Stimulated activated CD8-positive, alpha-beta memory T cell treated with anti-CD3 and anti-CD28 coated beads, Interleukin-7, amount 100 ng/mL, for 1 hour (primary cell): ENCODE measurements at regions not wholly inside any gene's neighbourhood (a gene's known extent, or its start where the extent isn't known, plus 50 kb on each side); places are given as distances from the start of the nearest gene placed in this dataset.

ENCODE experiments used
- DNase-seq, 2 donors: peaks; one replicate each; pipeline ENCODE4 v3.0.0-alpha.2; 2020; ENCODE audit warnings: low read depth in 2 of 2

DNA sequence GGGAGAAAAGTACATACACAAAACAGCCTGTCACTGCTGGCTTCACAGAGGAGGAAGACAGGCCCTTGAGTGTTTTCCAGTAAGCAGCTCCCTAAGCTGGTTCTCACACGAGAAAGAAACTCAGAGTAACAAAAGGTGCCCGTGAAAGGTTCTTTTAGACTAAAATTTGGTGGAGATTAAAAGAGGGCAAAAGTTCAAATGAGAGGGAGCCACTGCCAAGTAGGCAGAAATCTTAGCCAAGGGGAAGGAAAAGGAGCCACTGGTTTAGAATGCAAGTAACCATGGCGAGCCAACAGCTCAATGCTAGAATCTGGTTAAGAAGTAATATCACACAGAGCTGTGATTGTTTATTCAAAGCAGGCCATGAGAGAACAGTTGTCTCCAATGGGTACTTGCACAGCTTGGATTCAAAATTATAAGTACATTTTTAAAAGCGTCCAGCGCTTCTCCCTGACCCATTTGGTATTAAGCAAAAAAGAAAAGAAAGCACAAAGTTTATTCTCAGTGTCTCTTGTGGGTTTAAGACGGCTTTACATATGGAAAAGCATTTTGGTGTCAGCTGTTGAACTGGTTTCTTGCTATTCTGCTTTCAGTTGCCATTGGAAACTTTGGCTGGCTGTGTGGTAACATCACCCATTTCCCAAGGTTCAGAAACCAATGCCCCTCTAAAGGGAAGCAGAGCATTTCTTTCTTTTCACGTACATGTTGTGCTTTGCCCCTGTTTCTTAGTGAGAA is 648.5 kb downstream of the RNF144B start:
- DNase-seq: no peak

DNA sequence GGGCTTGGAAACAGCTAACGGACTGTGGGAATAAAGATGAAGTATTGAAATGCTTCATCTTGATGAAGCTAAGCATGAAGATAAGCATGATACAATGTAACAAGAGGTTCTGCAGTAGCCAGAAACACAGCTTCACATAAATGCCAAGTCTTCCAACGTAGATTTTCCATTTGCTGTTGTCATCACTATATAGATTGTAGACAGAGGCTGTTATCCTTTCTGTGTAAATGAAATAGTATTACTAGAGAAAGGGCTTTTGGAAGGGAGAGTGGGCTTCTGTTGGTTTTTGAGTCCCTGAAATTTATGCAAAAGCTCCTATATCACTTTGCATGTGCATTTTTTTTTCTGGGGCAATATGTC is 649.0 kb downstream of the RNF144B start:
- no peak for DNase-seq

DNA sequence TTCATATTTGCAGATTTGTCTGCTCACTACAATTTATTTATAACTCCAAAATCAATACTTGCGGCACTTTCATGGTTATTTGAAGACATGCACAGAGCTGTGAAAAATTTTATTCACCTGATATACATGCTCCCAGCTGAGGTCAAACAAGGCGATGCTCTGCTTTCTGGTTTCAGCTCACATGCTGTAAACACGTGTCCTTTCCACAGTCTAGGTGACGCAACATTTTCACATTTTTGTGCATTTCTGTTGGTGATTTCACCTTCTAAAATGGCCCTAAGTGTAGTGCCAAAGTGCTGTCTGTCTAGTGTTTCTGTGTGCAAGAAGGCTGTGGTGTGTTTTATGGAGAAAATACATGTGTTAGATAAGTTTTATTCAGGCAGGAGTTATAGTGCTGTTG is 650.5 kb downstream of the RNF144B start:
- DNase-seq: no peak

DNA sequence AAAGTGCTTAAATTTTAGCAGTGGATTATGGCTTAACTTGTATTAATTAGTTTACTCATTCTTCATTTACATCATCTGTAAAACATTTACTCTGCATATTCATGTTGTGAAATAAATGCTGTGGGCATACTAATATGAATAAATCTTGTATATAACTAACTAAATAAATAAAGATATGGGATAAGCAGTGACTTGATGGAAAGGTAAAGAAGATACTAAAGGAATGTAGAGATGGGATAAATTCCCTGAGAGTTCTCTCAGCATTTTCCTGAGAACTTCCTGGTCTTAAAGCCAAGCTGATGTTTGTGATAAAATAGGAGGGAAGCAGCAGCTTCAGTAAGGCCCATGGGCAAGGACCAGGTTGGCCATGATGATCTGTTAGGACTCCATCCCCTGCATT is 652.1 kb downstream of the RNF144B start:
- DNase-seq: no peak

DNA sequence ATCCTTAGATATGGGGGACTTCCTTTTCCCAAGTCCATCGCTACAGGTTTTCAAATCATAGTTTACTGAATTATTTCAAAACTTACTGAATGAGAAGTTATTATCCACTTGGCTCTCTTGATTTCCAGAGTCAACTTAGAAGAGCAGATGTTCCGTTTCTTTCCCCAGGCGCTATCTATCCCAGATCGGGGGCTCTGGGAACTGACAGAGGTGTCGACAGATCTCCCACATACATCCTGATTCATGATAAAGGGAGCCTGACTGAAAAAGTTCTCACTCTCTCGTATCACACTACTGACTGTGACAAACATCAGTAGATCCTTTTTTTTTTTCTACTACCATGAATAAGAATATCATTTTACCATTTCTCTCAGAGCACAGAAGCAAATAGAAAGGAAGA is 654.8 kb downstream of the RNF144B start:
- DNase-seq: no peak

DNA sequence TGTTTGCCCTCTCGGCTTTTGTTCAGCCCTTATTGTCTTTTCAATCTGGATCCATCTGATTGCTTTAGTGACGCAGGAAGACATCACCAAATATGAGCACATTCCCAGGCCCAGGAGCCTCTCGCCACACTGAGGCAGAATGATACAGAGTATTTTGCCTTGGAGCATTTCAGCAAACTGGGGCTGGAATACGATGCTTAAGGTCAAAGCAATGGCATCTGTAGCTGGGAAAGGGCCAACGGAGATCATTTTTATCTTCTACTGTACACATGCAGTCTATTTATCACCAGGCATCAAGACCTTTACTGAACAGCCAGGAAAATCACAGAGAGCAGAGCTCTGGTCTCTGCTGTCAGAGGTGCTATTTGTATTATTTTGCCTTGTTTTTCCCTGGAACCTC is 655.3 kb downstream of the RNF144B start:
- DNase-seq: no peak

DNA sequence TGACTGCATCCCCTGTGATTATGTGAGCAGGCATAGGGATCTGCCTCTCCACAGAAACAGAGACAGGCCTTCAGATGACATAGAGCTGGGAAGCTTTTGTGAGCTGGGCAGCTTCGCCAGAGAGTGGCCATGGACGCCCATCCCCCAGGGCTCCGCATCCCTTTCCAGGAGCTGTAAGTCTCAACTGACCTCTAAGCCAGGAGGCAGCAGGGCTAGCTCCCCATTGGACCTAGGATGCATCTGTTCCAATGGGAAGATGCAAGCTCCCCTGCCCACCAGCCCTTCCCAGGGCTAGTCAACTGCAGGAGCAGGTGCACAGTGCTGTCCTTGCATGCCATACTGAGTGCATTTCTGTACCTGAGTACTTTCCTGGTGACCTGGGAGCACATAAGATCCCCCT is 663.6 kb downstream of the RNF144B start:
- no peak for DNase-seq

DNA sequence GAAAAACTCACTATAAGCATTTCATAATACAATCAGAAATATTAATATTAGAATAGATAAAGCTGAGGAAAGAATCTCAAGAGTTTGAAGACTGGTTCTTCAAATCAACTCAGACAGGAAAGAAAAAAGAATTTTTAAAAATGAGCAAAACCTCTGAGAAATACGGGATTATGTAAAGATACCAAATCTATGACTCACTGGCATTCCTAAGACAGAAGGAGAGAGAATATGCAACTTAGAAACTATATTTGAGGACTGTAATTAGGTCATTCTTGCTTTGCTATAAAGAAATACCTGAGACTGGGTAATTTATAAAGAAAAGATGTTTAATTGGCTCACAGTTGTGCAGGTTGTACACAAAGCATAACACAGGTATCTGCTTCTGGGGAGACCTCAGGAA is 665.1 kb downstream of the RNF144B start:
- no peak for DNase-seq

DNA sequence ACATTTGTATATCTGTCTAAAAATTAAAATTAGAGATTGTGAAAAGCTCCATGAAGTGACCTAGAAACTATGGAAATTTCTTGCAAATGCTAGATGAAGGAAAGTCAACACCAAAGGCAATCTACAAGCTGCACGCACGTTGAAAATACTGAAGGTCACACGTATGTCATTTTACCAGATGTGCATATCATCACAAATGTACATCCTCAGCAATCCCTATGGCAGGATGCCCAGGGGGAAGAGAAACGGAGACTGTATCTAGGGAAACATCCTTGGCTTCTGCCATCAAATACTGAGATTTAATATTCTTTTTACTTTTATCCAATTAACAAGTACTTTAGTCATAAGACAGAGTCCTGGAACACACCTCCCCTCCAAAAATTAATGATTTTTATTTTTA is 672.0 kb downstream of the RNF144B start:
- no peak for DNase-seq

DNA sequence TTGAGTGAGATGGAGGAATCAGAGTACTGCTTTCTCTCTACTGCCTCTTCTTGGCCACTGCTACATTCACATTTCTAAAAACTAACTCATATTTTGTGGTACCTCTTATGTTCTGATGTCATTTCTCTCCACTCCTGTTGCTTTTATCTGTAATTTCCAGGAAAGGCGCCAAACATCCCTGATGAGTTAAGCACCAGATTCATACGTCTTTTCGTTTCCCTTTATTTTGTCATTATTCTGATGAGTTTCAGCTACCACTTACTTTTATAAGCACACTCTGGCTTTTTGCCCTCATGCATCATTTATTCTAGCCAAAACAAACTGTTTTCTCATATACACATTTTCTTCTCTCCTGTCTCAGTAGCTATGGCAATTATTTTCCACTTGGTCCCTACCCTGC is 680.0 kb downstream of the RNF144B start:
- no peak for DNase-seq

DNA sequence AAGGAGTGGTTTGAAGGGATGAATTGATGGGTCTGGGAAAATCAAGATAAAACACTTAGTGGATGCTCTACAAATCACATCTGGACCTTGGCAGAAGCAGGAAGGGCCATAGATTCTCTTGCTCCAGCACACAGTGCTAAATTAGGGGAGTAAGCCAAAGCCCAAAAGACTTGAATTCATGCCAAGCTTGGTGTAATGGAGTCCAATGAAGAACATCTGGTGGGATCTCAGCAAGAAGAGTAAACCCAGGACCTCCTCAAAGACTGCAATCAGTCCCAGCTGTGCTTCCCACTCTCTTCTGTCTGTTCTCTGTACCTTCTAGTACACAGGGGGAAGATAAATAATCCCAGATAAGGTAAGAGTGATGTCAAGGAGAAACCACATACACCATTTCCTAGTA is 683.4 kb downstream of the RNF144B start:
- no peak for DNase-seq

DNA sequence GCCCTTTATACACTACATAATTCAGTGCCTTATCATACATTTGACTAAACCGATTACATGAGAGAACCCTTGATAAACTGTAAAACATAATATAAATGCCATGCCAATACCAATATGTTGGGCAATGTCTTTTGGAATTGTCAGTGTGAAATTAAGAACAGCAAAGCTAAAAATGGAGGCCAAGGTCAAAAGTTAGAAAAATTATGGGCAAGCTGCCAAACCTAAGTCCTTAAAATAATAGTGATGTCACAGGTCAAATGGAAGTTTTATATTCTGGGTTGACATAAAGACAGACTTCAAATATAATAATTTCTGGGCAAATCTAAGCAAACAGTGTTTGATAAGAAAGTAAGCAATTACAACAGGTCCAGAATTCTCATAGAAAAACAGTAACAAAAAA is 696.7 kb downstream of the RNF144B start:
- no peak for DNase-seq

DNA sequence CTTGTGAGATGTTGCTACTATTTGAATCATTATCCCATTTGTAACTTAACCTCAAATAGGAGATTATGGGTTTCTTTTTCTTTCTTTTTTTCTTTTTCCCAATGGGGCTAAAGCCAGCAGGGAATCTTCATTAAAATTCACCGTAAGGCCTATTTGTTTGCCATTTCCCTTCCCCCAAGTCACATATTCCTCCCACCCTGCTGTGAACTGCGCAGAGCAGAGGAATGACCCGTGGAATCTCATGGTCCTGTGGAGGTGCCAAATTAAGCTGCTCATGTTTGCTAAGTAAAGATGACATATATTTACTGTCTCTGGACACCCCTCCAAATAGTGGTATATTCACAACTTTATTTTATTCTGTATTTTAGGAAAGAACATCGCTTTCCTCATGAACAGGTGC is 699.3 kb downstream of the RNF144B start:
- no peak for DNase-seq

DNA sequence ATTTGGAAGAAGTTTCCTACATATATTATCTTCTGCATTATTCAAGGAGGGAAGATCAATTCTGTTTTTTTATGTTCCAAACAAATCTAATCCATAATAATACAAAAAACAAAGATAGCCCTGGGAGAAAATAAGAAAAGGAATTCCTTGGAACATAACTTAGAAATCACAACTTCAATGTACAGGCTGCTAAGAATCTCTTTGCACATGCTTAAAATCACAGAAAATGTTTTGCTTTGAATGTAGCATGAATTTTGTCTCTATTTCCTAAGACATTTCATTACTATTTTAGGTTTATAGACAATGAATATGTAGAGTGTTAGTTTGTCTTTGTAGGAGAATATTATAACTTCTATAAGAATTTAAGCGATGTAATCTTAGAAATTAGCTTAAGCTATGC is 700.1 kb downstream of the RNF144B start:
- DNase-seq: no peak

DNA sequence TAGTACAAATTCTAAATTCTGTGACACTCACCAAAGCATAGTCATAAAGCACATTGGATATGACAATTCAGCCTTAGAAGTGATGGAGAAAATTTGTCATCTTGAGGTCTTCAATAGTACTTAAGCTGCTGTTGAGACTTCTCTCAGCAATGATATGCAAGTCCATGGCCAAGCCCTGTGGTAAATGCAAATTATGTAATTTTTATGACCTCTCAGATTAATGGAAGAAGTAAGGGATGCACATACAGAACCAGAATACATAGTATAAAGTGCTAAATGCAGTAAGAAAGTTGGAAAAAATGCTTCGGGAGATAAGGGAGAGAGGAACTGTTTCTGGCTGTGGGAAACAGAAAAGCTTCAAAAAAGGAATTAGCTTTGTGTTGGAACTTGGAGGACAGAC is 700.7 kb downstream of the RNF144B start:
- DNase-seq: no peak

DNA sequence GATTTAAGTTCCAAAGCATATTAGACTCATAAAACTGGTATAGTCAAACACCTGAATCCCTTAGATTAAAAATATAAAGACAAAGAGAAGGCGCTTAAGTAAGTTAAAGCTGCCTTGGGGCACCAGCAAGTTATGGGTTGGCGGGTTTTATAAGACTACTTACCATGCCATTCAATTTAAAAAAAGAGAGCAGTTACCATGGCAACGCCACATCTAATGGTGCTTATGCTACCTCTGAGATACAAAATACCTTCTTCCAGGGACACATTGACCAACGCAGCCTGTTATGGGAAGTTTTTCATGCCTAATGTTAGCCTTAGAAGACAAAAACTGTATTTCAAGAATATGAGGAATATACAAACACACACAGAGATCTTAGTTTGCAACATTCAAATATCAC is 713.6 kb downstream of the RNF144B start:
- DNase-seq: no peak

DNA sequence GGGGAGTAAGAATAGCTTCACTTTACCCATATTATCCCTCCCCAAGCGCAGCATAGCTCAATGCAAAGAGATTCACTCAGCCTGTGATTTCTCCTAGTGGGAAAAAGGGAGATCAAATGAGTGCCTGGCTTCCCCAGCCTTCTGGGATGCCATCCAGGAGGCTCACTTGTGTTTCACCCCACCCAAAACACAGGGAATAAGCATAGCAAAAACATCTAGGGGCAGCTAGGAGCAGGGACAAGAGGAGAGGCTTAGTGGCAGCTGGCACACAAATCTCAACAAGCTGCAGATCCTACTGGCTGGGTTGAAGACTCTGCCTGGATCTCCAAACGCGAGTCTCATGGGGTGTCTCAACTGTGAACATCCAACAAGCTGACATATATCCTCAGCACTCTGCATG is 715.8 kb downstream of the RNF144B start:
- no peak for DNase-seq

DNA sequence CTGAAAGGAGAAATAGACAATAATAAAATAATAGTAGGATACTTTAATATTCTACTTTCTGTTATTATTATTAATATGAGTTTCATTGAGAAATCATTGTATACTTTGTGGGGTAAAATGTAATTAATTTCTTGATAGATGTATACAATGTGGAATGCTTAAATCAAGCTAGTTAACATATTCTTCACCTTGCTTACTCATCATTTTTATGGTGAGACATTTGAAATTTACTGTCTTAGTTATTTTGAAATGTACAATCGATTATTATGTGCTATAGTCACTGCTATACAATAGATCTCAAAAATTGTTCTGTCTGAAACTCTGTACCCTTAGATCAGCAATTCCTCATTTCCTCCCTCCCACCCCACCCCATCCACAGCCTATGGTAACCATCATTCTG is 720.3 kb downstream of the RNF144B start:
- DNase-seq: no peak

DNA sequence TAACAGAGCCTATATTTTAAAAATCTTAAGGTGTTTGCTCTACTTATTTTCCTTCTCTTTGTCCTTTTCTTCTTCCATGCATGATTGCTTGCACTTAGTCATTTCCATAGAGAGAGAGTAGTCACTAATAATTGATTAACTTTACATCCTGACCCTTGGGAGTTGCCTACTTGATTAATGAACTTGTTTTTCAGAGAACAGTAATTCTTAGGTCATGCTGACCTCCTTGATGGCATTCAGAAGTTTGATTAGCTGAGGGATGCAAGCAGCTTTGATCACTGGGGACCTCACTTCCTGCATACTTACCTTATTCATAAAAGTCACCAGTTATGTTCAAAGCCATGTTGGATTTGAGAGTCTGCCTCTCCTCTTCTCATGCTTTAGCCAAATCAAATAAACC is 715.6 kb upstream of the ID4 start:
- no peak for DNase-seq

DNA sequence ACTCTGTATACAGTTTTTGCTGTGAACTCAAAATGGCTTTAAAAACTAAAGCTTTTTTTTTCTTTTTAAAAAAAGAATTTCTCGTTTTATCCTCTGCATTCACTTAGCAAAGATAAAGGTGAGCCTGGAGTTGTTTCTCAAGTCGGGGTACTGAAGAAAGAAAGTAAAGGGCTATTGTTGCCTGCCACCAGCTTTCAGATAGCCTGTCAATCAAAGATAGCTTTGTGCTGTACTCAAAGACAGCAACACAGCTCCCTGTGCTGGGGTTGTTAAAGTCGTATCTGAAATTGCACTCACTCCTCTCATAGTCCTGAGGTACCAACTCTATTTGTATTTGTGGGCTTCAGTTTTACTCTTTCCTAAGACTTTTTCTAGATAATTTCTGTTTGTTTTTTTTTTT is 710.1 kb upstream of the ID4 start:
- no peak for DNase-seq

DNA sequence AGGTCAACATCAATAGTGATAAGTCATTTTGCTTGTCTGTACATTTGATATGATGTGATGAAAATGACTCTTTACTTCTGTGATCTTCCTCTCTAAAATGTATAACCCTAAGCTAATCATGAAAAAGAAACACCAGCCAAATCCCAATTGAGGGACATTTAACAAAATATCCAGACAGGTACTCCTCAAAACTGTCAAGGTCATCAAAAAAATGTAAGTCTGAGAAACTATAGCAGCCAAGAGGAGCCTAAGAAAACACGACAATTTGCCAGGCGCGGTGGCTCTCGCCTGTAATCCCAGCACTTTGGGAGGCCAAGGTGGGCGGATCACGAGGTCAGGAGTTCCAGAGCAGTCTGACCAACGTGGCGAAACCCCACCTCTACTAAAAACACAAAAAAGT is 708.5 kb upstream of the ID4 start:
- no peak for DNase-seq

DNA sequence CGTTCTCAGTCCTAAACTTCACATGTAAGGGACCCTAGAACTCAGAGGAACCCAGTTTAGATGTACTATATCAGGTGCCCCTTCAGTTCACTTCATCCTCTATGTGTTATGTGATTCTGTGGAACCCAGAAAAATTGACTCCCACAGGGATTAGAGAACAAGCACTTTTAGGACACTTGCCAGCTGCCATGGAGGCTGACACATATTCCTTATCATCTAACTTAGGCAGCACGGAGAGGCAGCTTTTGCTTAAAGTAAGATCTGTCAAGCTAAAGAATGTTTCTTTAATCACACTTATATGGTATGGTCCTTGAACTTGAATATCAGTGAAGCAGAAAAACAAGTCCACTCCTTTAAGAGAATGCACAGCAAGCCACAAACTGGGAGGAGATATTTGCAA is 701.5 kb upstream of the ID4 start:
- DNase-seq: no peak

DNA sequence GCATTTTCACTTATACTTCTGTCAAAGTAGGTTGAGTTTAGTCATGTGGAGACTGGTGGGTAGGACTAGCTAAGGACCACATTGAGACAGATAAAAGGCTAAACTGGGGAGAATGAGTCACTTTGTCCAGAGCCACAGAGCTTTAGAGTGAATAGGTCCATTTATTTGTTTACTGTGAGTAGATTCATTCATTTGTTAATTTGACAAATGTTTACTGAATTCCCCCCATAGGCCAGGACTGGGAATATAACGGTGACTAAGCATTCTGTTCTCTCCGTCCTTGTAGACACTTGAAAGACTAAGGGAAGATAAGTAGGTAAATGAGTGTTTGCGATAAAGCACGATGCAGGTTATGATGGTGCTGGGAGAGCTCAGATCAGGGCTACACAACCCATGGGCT is 699.7 kb upstream of the ID4 start:
- no peak for DNase-seq

DNA sequence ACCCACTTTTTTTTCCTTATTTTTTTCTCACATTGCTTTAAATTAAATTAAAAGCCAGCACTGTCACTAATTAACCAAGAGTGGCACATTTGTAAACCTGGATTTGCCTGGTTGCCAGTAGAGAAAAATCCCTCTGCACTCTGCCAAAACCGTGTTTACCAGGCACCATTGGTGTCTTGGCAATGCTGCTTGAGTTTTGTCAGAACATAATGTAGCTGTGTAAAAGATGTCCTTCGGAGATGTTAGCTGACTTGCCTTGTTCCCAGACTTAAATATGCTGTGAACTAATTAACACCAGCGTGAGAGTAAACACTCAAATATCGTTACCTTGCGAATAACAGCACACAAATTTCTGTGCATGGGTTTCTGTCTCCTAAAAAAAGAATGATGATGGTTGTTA is 694.9 kb upstream of the ID4 start:
- DNase-seq: no peak

DNA sequence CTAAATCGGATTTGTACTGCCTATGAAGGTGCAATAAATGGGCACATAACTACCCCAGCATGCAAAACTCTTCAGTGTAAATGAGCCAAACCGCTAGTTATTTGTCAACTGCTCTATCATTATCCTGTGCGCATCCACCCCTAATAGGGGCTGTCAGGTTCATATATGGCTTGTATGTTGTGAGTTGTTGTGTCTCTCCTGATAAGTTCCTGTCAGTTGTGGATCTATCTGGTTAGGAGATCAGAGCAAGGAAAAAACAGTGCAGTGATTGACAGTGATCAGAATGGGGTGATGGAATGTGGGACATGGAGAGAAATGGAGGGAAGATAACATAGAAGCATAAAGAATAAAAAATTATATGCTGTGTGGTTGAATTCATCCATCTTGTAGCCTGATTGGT is 686.9 kb upstream of the ID4 start:
- no peak for DNase-seq
